ENCODE measurements at regions not wholly inside any gene's neighbourhood (a gene's known extent, or its start where the extent isn't known, plus 50 kb on each side); places are given as distances from the start of the nearest gene placed in this dataset.

GRCh38 chr15:47473106-47473725 is 244.1 kb upstream of the SEMA6D start:
- no peak for DNase-seq (ENCODE audit: low read depth)

GRCh38 chr15:47473832-47474231 is 243.5 kb upstream of the SEMA6D start:
- DNase-seq (ENCODE audit: low read depth): no peak

- no peak for DNase-seq (ENCODE audit: low read depth)
Measured at GRCh38 chr15:47475336-47475735, 242.0 kb upstream of the SEMA6D start.

GRCh38 chr15:47477341-47477740 is 240.0 kb upstream of the SEMA6D start:
- DNase-seq (ENCODE audit: low read depth): no peak

- no peak for DNase-seq (ENCODE audit: low read depth)
Measured at GRCh38 chr15:47484059-47484458, 233.2 kb upstream of the SEMA6D start.

- no peak for DNase-seq (ENCODE audit: low read depth)
Measured at GRCh38 chr15:47484997-47485396, 232.3 kb upstream of the SEMA6D start.

- DNase-seq (ENCODE audit: low read depth): no peak
Measured at GRCh38 chr15:47485419-47485818, 231.9 kb upstream of the SEMA6D start.

GRCh38 chr15:47486040-47486439 is 231.3 kb upstream of the SEMA6D start:
- DNase-seq (ENCODE audit: low read depth): no peak

- DNase-seq (ENCODE audit: low read depth): no peak
Measured at GRCh38 chr15:47492195-47492594, 225.1 kb upstream of the SEMA6D start.

GRCh38 chr15:47493357-47494247 is 223.7 kb upstream of the SEMA6D start:
- no peak for DNase-seq (ENCODE audit: low read depth)

GRCh38 chr15:47496343-47497185 is 220.7 kb upstream of the SEMA6D start:
- DNase-seq (ENCODE audit: low read depth): no peak

GRCh38 chr15:47500842-47501241 is 216.5 kb upstream of the SEMA6D start:
- no peak for DNase-seq (ENCODE audit: low read depth)

- DNase-seq (ENCODE audit: low read depth): no peak
Measured at GRCh38 chr15:47502041-47502440, 215.3 kb upstream of the SEMA6D start.

- DNase-seq (ENCODE audit: low read depth): no peak
Measured at GRCh38 chr15:47503876-47504275, 213.4 kb upstream of the SEMA6D start.

GRCh38 chr15:47504624-47505256 is 212.6 kb upstream of the SEMA6D start:
- DNase-seq (ENCODE audit: low read depth): no peak

GRCh38 chr15:47505712-47506328 is 211.5 kb upstream of the SEMA6D start:
- DNase-seq (ENCODE audit: low read depth): no peak

GRCh38 chr15:47506329-47507100 is 210.8 kb upstream of the SEMA6D start:
- DNase-seq (ENCODE audit: low read depth): no peak

- no peak for DNase-seq (ENCODE audit: low read depth)
Measured at GRCh38 chr15:47507221-47507985, 209.9 kb upstream of the SEMA6D start.

- DNase-seq (ENCODE audit: low read depth): no peak
Measured at GRCh38 chr15:47511261-47511660, 206.0 kb upstream of the SEMA6D start.

GRCh38 chr15:47513471-47513870 is 203.8 kb upstream of the SEMA6D start:
- no peak for DNase-seq (ENCODE audit: low read depth)

Measured in non-pigmented ciliary epithelial cell (primary cell).